HG02642 (cell line): ENCODE measurements at regions not wholly inside any gene's neighbourhood (a gene's known extent, or its start where the extent isn't known, plus 50 kb on each side); places are given as distances from the start of the nearest gene placed in this dataset.

Experiments used
- ATAC-seq: cut with Tn5 transposase; IDR thresholded peaks from one replicate; pipeline ENCODE4 v1.9.1; 2021; ENCODE audit warnings: mild to moderate bottlenecking; ENCODE audit not compliant: unreplicated experiment, poor library complexity

GRCh38 chr16:87170310-87170709 is 146.9 kb downstream of the C16orf95 start:
- ATAC-seq = no peak

GRCh38 chr16:87171723-87172122 is 145.5 kb downstream of the C16orf95 start:
- no peak for ATAC-seq

GRCh38 chr16:87172632-87173031 is 144.6 kb downstream of the C16orf95 start:
- no peak for ATAC-seq

GRCh38 chr16:87173294-87173893 is 143.8 kb downstream of the C16orf95 start:
- no peak for ATAC-seq

GRCh38 chr16:87174061-87174460 is 143.1 kb downstream of the C16orf95 start:
- no peak for ATAC-seq

- no peak for ATAC-seq
Measured at GRCh38 chr16:87176735-87177134, 140.5 kb downstream of the C16orf95 start.

- ATAC-seq = no peak
Measured at GRCh38 chr16:87177673-87178072, 139.5 kb downstream of the C16orf95 start.

- ATAC-seq = no peak
Measured at GRCh38 chr16:87178177-87178863, 138.9 kb downstream of the C16orf95 start.

GRCh38 chr16:87178977-87179376 is 138.2 kb downstream of the C16orf95 start:
- no peak for ATAC-seq

GRCh38 chr16:87180069-87180468 is 137.1 kb downstream of the C16orf95 start:
- no peak for ATAC-seq

- no peak for ATAC-seq
Measured at GRCh38 chr16:87182759-87183158, 134.4 kb downstream of the C16orf95 start.

- no peak for ATAC-seq
Measured at GRCh38 chr16:87183647-87184046, 133.5 kb downstream of the C16orf95 start.

GRCh38 chr16:87185308-87185707 is 131.9 kb downstream of the C16orf95 start:
- no peak for ATAC-seq

GRCh38 chr16:87185983-87186382 is 131.2 kb downstream of the C16orf95 start:
- ATAC-seq = no peak

- no peak for ATAC-seq
Measured at GRCh38 chr16:87186446-87186845, 130.7 kb downstream of the C16orf95 start.

GRCh38 chr16:87186876-87187533 is 130.2 kb downstream of the C16orf95 start:
- ATAC-seq = no peak

GRCh38 chr16:87188104-87188503 is 129.1 kb downstream of the C16orf95 start:
- no peak for ATAC-seq

GRCh38 chr16:87189426-87189825 is 127.8 kb downstream of the C16orf95 start:
- ATAC-seq = no peak

- no peak for ATAC-seq
Measured at GRCh38 chr16:87190288-87191230, 126.6 kb downstream of the C16orf95 start.

GRCh38 chr16:87192452-87193073 is 124.6 kb downstream of the C16orf95 start:
- ATAC-seq = no peak
